HepG2 (cell line): ENCODE measurements at regions not wholly inside any gene's neighbourhood (a gene's known extent, or its start where the extent isn't known, plus 50 kb on each side); places are given as distances from the start of the nearest gene placed in this dataset.

Experiments used
- DNMT3B ChIP-seq: conservative IDR thresholded peaks from 2 replicates; pipeline ENCODE4 v1.6.1; 2016; ENCODE audit warnings: missing biosample characterization, control low read depth
- FOXC1 ChIP-seq: sonication (generic); formaldehyde crosslinking; IDR thresholded peaks from 2 replicates; pipeline ENCODE4 v1.8.0; 2022; ENCODE audit warnings: mild to moderate bottlenecking, missing genetic modification reagents, borderline replicate concordance
- HOXA9 ChIP-seq: sonication (generic); formaldehyde crosslinking; IDR thresholded peaks from 2 replicates; pipeline ENCODE4 v1.8.1; 2022; ENCODE audit warnings: missing genetic modification reagents, mild to moderate bottlenecking, moderate library complexity, borderline replicate concordance
- MZF1 ChIP-seq: sonication (generic); formaldehyde crosslinking; IDR thresholded peaks from 2 replicates; pipeline ENCODE4 v1.8.1; 2023; ENCODE audit warnings: mild to moderate bottlenecking, missing genetic modification reagents, borderline replicate concordance
- NPAS2 ChIP-seq: sonication (generic); formaldehyde crosslinking; IDR thresholded peaks from 2 replicates; pipeline ENCODE4 v1.8.0; 2022; ENCODE audit warnings: mild to moderate bottlenecking, missing genetic modification reagents, borderline replicate concordance
- NR2F2 ChIP-seq: IDR thresholded peaks from 2 replicates; pipeline ENCODE4 v1.6.1; 2012; ENCODE audit warnings: low read depth, inconsistent platforms, borderline replicate concordance
- RAD21 ChIP-seq: fragments of 450-650 bp; formaldehyde crosslinking; IDR thresholded peaks from 2 replicates; pipeline ENCODE4 v1.5.0; 2020; ENCODE audit warnings: mild to moderate bottlenecking
- SAFB2 ChIP-seq: sonication (generic); formaldehyde crosslinking; IDR thresholded peaks from 2 replicates; pipeline ENCODE4 v1.5.1; 2020; ENCODE audit warnings: missing genetic modification reagents, low read depth, mild to moderate bottlenecking, borderline replicate concordance
- ZBTB49 ChIP-seq: sonication (generic); formaldehyde crosslinking; IDR thresholded peaks from 2 replicates; pipeline ENCODE4 v1.4.0; 2020; ENCODE audit warnings: missing genetic modification reagents, borderline replicate concordance
- ZFAT ChIP-seq: sonication (generic); formaldehyde crosslinking; conservative IDR thresholded peaks from 2 replicates; pipeline ENCODE4 v1.8.1; 2023; ENCODE audit warnings: missing genetic modification reagents, inconsistent platforms
- ZNF121 ChIP-seq: sonication (generic); formaldehyde crosslinking; IDR thresholded peaks from 2 replicates; pipeline ENCODE4 v1.5.0; 2020; ENCODE audit warnings: mild to moderate bottlenecking, missing genetic modification reagents
- ZNF136 ChIP-seq: sonication (generic); formaldehyde crosslinking; IDR thresholded peaks from 2 replicates; pipeline ENCODE4 v1.8.1; 2022; ENCODE audit warnings: low read depth, mild to moderate bottlenecking, moderate library complexity, missing genetic modification reagents
- ZNF17 ChIP-seq: sonication (generic); formaldehyde crosslinking; IDR thresholded peaks from 2 replicates; pipeline ENCODE4 v1.5.0; 2020; ENCODE audit warnings: mild to moderate bottlenecking, missing genetic modification reagents
- ZNF207 ChIP-seq: fragments of 450-650 bp; IDR thresholded peaks from 2 replicates; pipeline ENCODE4 v1.6.1; 2016; ENCODE audit warnings: antibody characterized with exemption, borderline replicate concordance
- ZNF431 ChIP-seq: sonication (generic); formaldehyde crosslinking; IDR thresholded peaks from 2 replicates; pipeline ENCODE4 v1.9.0; 2022; ENCODE audit warnings: missing genetic modification reagents, low read depth, mild to moderate bottlenecking, borderline replicate concordance
- ZNF562 ChIP-seq: sonication (generic); formaldehyde crosslinking; IDR thresholded peaks from 2 replicates; pipeline ENCODE4 v1.8.0; 2022; ENCODE audit warnings: missing genetic modification reagents, borderline replicate concordance
- ZNF619 ChIP-seq: sonication (generic); formaldehyde crosslinking; IDR thresholded peaks from 2 replicates; pipeline ENCODE4 v1.4.0; 2020; ENCODE audit warnings: mild to moderate bottlenecking, missing genetic modification reagents
- ZSCAN12 ChIP-seq: sonication (generic); formaldehyde crosslinking; IDR thresholded peaks from 2 replicates; pipeline ENCODE4 v1.9.0; 2021; ENCODE audit warnings: mild to moderate bottlenecking, missing genetic modification reagents
- TF ChIP-seq, protein P1 (sequence below): sonication (generic); formaldehyde crosslinking; IDR thresholded peaks from 2 replicates; pipeline ENCODE4 v1.4.0; 2020; ENCODE audit warnings: mild to moderate bottlenecking, missing genetic modification reagents
- TF ChIP-seq, protein P2 (sequence below): IDR thresholded peaks from 2 replicates; pipeline ENCODE4 v1.6.1; 2016

DNA sequence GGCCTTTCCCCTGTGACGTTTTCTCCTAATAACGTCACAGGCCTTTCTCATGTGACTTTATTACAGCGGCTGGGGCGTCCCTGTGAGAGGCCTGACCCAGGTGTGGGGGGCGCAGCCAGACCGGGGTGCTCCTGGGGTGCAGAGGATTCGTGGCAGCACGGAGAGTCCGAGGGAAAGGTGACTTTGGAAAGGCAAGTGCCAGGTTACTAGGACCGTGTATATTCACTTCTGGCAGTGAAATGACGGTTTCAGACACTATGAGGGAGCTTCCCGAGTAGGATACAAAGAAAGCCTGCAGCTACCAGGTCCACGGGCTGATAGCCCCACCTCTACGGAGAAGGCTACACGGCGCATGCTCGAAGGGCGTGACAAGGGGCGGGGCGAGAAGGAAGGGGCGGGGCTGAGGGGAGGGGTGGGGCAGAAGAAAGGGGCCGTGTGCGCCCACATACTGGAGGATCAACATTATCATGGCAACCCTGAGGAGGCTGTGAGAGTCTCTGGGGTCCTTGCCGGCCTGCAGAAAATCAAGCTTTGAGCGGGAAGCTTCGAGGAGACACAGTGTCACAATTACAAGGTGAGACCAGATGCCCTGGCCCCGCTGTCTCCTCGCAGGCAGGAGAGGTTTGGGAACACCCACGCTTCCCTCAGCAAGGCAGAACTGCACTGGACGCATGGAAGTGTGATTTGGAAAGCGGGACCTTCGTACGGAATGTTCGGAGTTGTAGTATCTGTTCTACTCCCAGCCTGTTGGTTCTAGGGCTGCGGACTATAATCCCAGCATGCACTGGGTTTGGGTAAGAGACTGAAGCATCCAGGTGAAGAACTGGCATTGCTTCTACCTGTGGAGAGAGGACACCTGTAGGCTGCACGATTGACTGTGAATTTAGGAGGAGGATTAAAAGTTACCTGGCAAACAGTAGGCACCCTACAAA, 54.4 kb upstream of the ZNF337 start (continued):
- TF ChIP-seq HOXA9 (CRISPR knock-in tag) (no peak), ZFAT (CRISPR knock-in tag) (no peak), ZNF121 (CRISPR knock-in tag) (no peak), SAFB2 (0 out of 2 replicates have a peak, but pooled peaks have one; percentile 55), NPAS2 (no peak), FOXC1 (CRISPR knock-in tag) (peak; percentile 78), DNMT3B (CRISPR knock-in tag) (peak; percentile 87; the same call in 1 of the 2 replicates), ZSCAN12 (CRISPR knock-in tag) (no peak), ZNF207 (no peak), NR2F2 (no peak), ZNF136 (CRISPR knock-in tag) (0 out of 2 replicates have a peak, but pooled peaks have one; percentile 18), ZBTB49 (CRISPR knock-in tag) (peak; percentile 87; the same call in 1 of the 2 replicates), ZNF431 (CRISPR knock-in tag) (no peak), ZNF562 (no peak), ZNF619 (CRISPR knock-in tag) (0 out of 2 replicates have a peak, but pooled peaks have one; percentile 47), ZNF17 (CRISPR knock-in tag) (no peak), RAD21 (no peak), MZF1 (CRISPR knock-in tag) (0 out of 2 replicates have a peak, but pooled peaks have one; percentile 63)
- TF ChIP-seq, protein P1, sequence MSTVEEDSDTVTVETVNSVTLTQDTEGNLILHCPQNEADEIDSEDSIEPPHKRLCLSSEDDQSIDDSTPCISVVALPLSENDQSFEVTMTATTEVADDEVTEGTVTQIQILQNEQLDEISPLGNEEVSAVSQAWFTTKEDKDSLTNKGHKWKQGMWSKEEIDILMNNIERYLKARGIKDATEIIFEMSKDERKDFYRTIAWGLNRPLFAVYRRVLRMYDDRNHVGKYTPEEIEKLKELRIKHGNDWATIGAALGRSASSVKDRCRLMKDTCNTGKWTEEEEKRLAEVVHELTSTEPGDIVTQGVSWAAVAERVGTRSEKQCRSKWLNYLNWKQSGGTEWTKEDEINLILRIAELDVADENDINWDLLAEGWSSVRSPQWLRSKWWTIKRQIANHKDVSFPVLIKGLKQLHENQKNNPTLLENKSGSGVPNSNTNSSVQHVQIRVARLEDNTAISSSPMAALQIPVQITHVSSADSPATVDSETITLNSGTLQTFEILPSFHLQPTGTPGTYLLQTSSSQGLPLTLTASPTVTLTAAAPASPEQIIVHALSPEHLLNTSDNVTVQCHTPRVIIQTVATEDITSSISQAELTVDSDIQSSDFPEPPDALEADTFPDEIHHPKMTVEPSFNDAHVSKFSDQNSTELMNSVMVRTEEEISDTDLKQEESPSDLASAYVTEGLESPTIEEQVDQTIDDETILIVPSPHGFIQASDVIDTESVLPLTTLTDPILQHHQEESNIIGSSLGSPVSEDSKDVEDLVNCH (CRISPR knock-in tag): no peak
- TF ChIP-seq, protein P2, sequence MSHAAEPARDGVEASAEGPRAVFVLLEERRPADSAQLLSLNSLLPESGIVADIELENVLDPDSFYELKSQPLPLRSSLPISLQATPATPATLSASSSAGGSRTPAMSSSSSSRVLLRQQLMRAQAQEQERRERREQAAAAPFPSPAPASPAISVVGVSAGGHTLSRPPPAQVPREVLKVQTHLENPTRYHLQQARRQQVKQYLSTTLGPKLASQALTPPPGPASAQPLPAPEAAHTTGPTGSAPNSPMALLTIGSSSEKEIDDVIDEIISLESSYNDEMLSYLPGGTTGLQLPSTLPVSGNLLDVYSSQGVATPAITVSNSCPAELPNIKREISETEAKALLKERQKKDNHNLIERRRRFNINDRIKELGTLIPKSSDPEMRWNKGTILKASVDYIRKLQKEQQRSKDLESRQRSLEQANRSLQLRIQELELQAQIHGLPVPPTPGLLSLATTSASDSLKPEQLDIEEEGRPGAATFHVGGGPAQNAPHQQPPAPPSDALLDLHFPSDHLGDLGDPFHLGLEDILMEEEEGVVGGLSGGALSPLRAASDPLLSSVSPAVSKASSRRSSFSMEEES: no peak; the same call in 1 of the 2 replicates
